ENCODE measurements at regions not wholly inside any gene's neighbourhood (a gene's known extent, or its start where the extent isn't known, plus 50 kb on each side); places are given as distances from the start of the nearest gene placed in this dataset.

- H4K5ac ChIP-seq (ENCODE audit: insufficient read length, low read depth, low read length) = no peak overlapping the region
- H3T11ph ChIP-seq (ENCODE audit: low read length) = no peak overlapping the region
- no peak overlapping the region for H2BK5ac ChIP-seq (ENCODE audit: insufficient read length, low read length)
- no peak overlapping the region for H3K27ac ChIP-seq (ENCODE audit: insufficient read length, low read depth, low read length)
- no peak overlapping the region for H2BK15ac ChIP-seq (ENCODE audit: low read depth, low read length)
- H3K9ac ChIP-seq (ENCODE audit: extremely low read depth, insufficient read length, low read length) = no peak overlapping the region
- no peak overlapping the region for H2BK20ac ChIP-seq (ENCODE audit: low read depth, low read length, poor library complexity, severe bottlenecking)
- Mint-ChIP-seq H3K36me3 (ENCODE audit: insufficient read depth in 1 of 3, low read depth in 3 of 3) (no peaks in the 10 kb centered on the region; a peak in 1 of 7 replicates), H3K27me3 (ENCODE audit: low read depth) (no peaks in the 10 kb centered on the region), H3K9me3 (no peaks in the 10 kb centered on the region; a peak in 2 of 5 replicates), H3K27ac (no peak overlapping the region), H3K4me3 (no peak overlapping the region), H3K4me1 (no peaks in the 10 kb centered on the region)
- H2BK12ac ChIP-seq (ENCODE audit: insufficient read length, low read depth, low read length) = no peak overlapping the region
- H3K18ac ChIP-seq (ENCODE audit: insufficient read length, low read depth, low read length) = no peak overlapping the region
- H3K4me1 ChIP-seq (ENCODE audit: insufficient read depth, low read length) = no peaks in the 10 kb centered on the region
- no peak overlapping the region for H2BK120ac ChIP-seq (ENCODE audit: low read depth, low read length, poor library complexity, severe bottlenecking)
- no peaks in the 10 kb centered on the region for H3K27me3 ChIP-seq (ENCODE audit: insufficient read depth, low read length)
- no peak overlapping the region for H2AK5ac ChIP-seq (ENCODE audit: insufficient read length, low read length)
- WGBS (ENCODE audit: extremely low coverage, insufficient read length, low lambda C conversion rate) = no CpG with 5 or more reads among the region's 2 CpGs
- H4K91ac ChIP-seq (ENCODE audit: insufficient read length, low read depth, low read length) = no peak overlapping the region
- H3K14ac ChIP-seq (ENCODE audit: insufficient read depth, low read length) = no peak overlapping the region
- H4K8ac ChIP-seq (replicated peaks; ENCODE audit: insufficient read length, low read depth, low read length) = no peak overlapping the region
- no peaks in the 10 kb centered on the region for H4K20me1 ChIP-seq (ENCODE audit: control insufficient read depth, insufficient read depth, insufficient read length)
- no peaks in the 10 kb centered on the region for H3K79me1 ChIP-seq (ENCODE audit: insufficient read depth, low read depth, low read length, poor library complexity, severe bottlenecking)
- no peak for DNase-seq
- H3K23me2 ChIP-seq (ENCODE audit: insufficient read length, low read depth, low read length, poor library complexity, severe bottlenecking) = no peaks in the 10 kb centered on the region
- H3K9me3 ChIP-seq (ENCODE audit: control insufficient read depth, low read depth, low read length) = no peaks in the 10 kb centered on the region
- no peak overlapping the region for H2AFZ ChIP-seq (ENCODE audit: low read length)
- H3K4ac ChIP-seq (ENCODE audit: low read depth, low read length) = no peak overlapping the region
- H3K4me2 ChIP-seq (ENCODE audit: insufficient read depth, insufficient read length, low read length) = no peak overlapping the region
- no peak overlapping the region for H3K56ac ChIP-seq (ENCODE audit: insufficient read length, low read depth, low read length)
- no peak for TF ChIP-seq CTCF (conservative IDR thresholded peaks at IDR 0.05)
- H3K79me2 ChIP-seq (ENCODE audit: insufficient read depth, low read length) = no peaks in the 10 kb centered on the region
- H3K23ac ChIP-seq (ENCODE audit: insufficient read length, low read depth, low read length) = no peak overlapping the region
Observed at GRCh38 chr1:198003468-198003867, 86.3 kb downstream of the LHX9 start.
